H1 (cell line): ENCODE measurements at regions not wholly inside any gene's neighbourhood (a gene's known extent, or its start where the extent isn't known, plus 50 kb on each side); places are given as distances from the start of the nearest gene placed in this dataset.
"Not testable (repeated sequence)": the region's sequence is repeated elsewhere in the genome, so short reads cannot be mapped to it uniquely, and the experiment has no call there.

Experiments used
- CTCF ChIA-PET: fragments of 300-600 bp; sonication (Branson Sonifier 250); formaldehyde crosslinking; loops from one replicate; lab custom pipeline; 2021; ENCODE audit not compliant: partially characterized antibody; lab: Charles Lee
- POLR2A ChIA-PET: fragments of 300-600 bp; sonication (Branson Sonifier 250); formaldehyde crosslinking; loops from one replicate; lab custom pipeline; 2021; ENCODE audit warnings: inconsistent platforms; ENCODE audit not compliant: partially characterized antibody; lab: Charles Lee
- DNase-seq, 2 experiments: peaks; one replicate each; pipeline versions ENCODE4 v3.0.0 to v3.0.0-alpha.2; 2010 to 2022; ENCODE audit warnings: low spot score in 2 of 2, low read depth in 1 of 2, mixed read lengths in 1 of 2
- FAIRE-seq: peaks from 2 replicates; lab custom pipeline; 2011; peaks lifted over from hg19 to GRCh38; lab: Jason Lieb, UNC
- H2AFZ ChIP-seq: 2 replicates; pipeline ENCODE4 v1.8.1; 2012; ENCODE audit warnings: low read length, inconsistent platforms
- H2AK5ac ChIP-seq: 2 replicates; pipeline ENCODE4 v1.6.1; 2013; ENCODE audit warnings: low read depth, low read length
- H2BK120ac ChIP-seq: replicated peaks from 2 replicates; pipeline ENCODE3; 2013; ENCODE audit warnings: low read depth, low read length, inconsistent platforms
- H2BK12ac ChIP-seq: 2 replicates; pipeline ENCODE4 v1.6.1; 2013; ENCODE audit warnings: low read depth, low read length
- H2BK15ac ChIP-seq: 2 replicates; pipeline ENCODE4 v1.6.1; 2013; ENCODE audit warnings: low read length
- H2BK20ac ChIP-seq: 2 replicates; pipeline ENCODE4 v1.6.1; 2013; ENCODE audit warnings: low read length
- H2BK5ac ChIP-seq: 2 replicates; pipeline ENCODE4 v1.6.1; 2013; ENCODE audit warnings: low read depth, low read length
- H3K14ac ChIP-seq: 2 replicates; pipeline ENCODE4 v1.6.1; 2013; ENCODE audit warnings: inconsistent platforms; ENCODE audit not compliant: insufficient read length
- H3K18ac ChIP-seq: 2 replicates; pipeline ENCODE4 v1.6.1; 2013; ENCODE audit warnings: low read length; ENCODE audit errors: extremely low read depth
- H3K23ac ChIP-seq: 2 replicates; pipeline ENCODE4 v1.6.1; 2013; ENCODE audit warnings: inconsistent platforms; ENCODE audit not compliant: insufficient read length
- H3K23me2 ChIP-seq: 2 replicates; pipeline ENCODE4 v1.6.1; 2013; ENCODE audit warnings: low read depth, low read length
- H3K27ac ChIP-seq: 2 replicates; pipeline ENCODE4 v1.6.1; 2011; ENCODE audit warnings: low read depth, low read length, inconsistent platforms
- H3K27me3 ChIP-seq, 4 experiments: replicated peaks in 1 of 4; 1 replicate in 1 of 4; 2 replicates in 3 of 4; pipeline versions ENCODE4 v1.6.1 to v1.8.1; 2011 to 2013; ENCODE audit warnings: low read length in 3 of 4, mild to moderate bottlenecking in 3 of 4, inconsistent platforms in 2 of 4, mixed read lengths in 2 of 4, moderate library complexity in 1 of 4; ENCODE audit not compliant: control insufficient read depth in 3 of 4, insufficient read depth in 3 of 4; ENCODE audit errors: extremely low read depth in 1 of 4
- H3K36me3 ChIP-seq, 4 experiments: 2 replicates each; pipeline versions ENCODE4 v1.6.1 to v1.8.1; 2011 to 2013; ENCODE audit warnings: mild to moderate bottlenecking in 4 of 4, low read length in 3 of 4, moderate library complexity in 2 of 4, control low read depth in 1 of 4, inconsistent platforms in 1 of 4; ENCODE audit not compliant: insufficient read depth in 4 of 4, control insufficient read depth in 2 of 4
- H3K4ac ChIP-seq: replicated peaks from 2 replicates; pipeline ENCODE3; 2013; ENCODE audit warnings: low read length, low read depth, mixed read lengths, inconsistent platforms; ENCODE audit not compliant: insufficient read length
- H3K4me1 ChIP-seq, 4 experiments: replicated peaks in 1 of 4; 1 replicate in 1 of 4; 2 replicates in 3 of 4; pipeline versions ENCODE4 v1.6.1 to v1.8.1; 2011 to 2013; ENCODE audit warnings: low read length in 3 of 4, inconsistent platforms in 2 of 4, mixed read lengths in 1 of 4; ENCODE audit not compliant: insufficient read depth in 4 of 4, control insufficient read depth in 3 of 4
- H3K4me2 ChIP-seq, 2 experiments: 2 replicates each; pipeline versions ENCODE4 v1.6.1 to v1.8.1; 2011 to 2013; ENCODE audit warnings: low read depth in 2 of 2, low read length in 2 of 2, control low read depth in 1 of 2, inconsistent platforms in 1 of 2, mild to moderate bottlenecking in 1 of 2; ENCODE audit not compliant: insufficient read depth in 1 of 2
- H3K4me3 ChIP-seq, 4 experiments: fragments of 200-600, 300-600 bp in 1 of 4; sonication (generic), shearing (Covaris generic), sonication (Bioruptor Twin) in 1 of 4; 2 replicates each; pipeline versions ENCODE4 v1.5.1 to v1.8.1; 2011 to 2016; ENCODE audit warnings: low read length in 4 of 4, low read depth in 3 of 4, control low read depth in 2 of 4, inconsistent platforms in 2 of 4, mild to moderate bottlenecking in 2 of 4, mixed read lengths in 1 of 4, moderate library complexity in 1 of 4; ENCODE audit not compliant: insufficient read depth in 2 of 4; ENCODE audit errors: extremely low read depth in 1 of 4
- H3K56ac ChIP-seq: replicated peaks from 2 replicates; pipeline ENCODE3; 2013; ENCODE audit warnings: low read depth, mild to moderate bottlenecking, mixed read lengths, low read length, inconsistent platforms; ENCODE audit not compliant: insufficient read length
- H3K79me1 ChIP-seq: 2 replicates; pipeline ENCODE4 v1.6.1; 2013; ENCODE audit warnings: low read depth, low read length, control low read depth
- H3K79me2 ChIP-seq, 2 experiments: 2 replicates each; pipeline versions ENCODE4 v1.6.1 to v1.8.1; 2012 to 2013; ENCODE audit warnings: low read length in 2 of 2, mild to moderate bottlenecking in 2 of 2, inconsistent platforms in 1 of 2; ENCODE audit not compliant: insufficient read depth in 2 of 2, control insufficient read depth in 1 of 2
- H3K9ac ChIP-seq, 4 experiments: replicated peaks in 1 of 4; 1 replicate in 1 of 4; 2 replicates in 3 of 4; pipeline versions ENCODE4 v1.6.1 to v1.8.1; 2011 to 2013; ENCODE audit warnings: low read depth in 3 of 4, low read length in 3 of 4, control low read depth in 2 of 4, mild to moderate bottlenecking in 2 of 4, moderate library complexity in 2 of 4, inconsistent platforms in 1 of 4; ENCODE audit errors: extremely low read depth in 1 of 4
- H3K9me3 ChIP-seq, 2 experiments: 2 replicates each; pipeline versions ENCODE4 v1.6.1 to v1.8.1; 2012 to 2013; ENCODE audit warnings: mild to moderate bottlenecking in 2 of 2, moderate library complexity in 2 of 2, control low read depth in 1 of 2, inconsistent platforms in 1 of 2, low read depth in 1 of 2, low read length in 1 of 2, mixed read lengths in 1 of 2; ENCODE audit not compliant: insufficient read depth in 2 of 2
- H4K20me1 ChIP-seq, 2 experiments: replicated peaks in 1 of 2; 2 replicates each; pipeline versions ENCODE3 to v1.8.1; 2011 to 2013; ENCODE audit warnings: inconsistent platforms in 2 of 2, low read length in 2 of 2, mild to moderate bottlenecking in 1 of 2; ENCODE audit not compliant: insufficient read depth in 2 of 2, control insufficient read depth in 1 of 2
- H4K5ac ChIP-seq: 2 replicates; pipeline ENCODE4 v1.6.1; 2013; ENCODE audit warnings: low read length, low read depth, mixed read lengths, inconsistent platforms; ENCODE audit not compliant: insufficient read length
- H4K8ac ChIP-seq: 2 replicates; pipeline ENCODE4 v1.8.0; 2013; ENCODE audit warnings: mild to moderate bottlenecking, moderate library complexity, low read length, inconsistent platforms; ENCODE audit not compliant: insufficient read depth; ENCODE audit errors: extremely low read depth
- H4K91ac ChIP-seq: replicated peaks from 2 replicates; pipeline ENCODE3; 2013; ENCODE audit warnings: low read length, mixed read lengths, inconsistent platforms; ENCODE audit not compliant: insufficient read length
- WGBS, 2 experiments: shearing (Covaris generic) in 1 of 2; methylation state at CpG; one replicate each; pipeline versions ENCODE4 v1.1.6 to v1.1.7; 2013 to 2015; ENCODE audit warnings: low lambda C conversion rate in 2 of 2, mixed read lengths in 2 of 2, inconsistent platforms in 1 of 2, low coverage in 1 of 2, missing lambda C conversion rate in 1 of 2; ENCODE audit not compliant: insufficient replicate concordance in 2 of 2, insufficient coverage in 1 of 2, insufficient read length in 1 of 2; ENCODE audit errors: extremely low coverage in 1 of 2, missing lambda C conversion rate in 1 of 2; 5-methylcytosine and 5-hydroxymethylcytosine counted together

DNA sequence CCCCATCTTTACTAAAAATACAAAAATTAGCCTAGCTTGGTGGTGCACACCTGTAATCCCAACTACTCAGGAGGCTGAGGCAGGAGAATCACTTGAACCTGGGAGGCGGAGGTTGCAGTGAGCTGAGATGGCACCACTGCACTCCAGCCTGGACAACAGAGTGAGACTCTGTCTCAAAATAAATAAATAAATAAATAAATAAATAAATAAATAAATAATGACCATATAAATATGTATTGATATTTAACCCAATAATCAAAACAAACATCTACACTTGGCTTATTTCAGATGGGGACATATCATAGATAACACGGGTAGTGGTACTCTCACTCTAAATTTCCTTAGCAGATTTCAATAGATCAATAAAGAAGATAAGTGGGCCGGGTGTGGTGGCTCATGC, 1923.7 kb upstream of the AGA start:
- H3K79me1 ChIP-seq, H3K4ac ChIP-seq, H3K23ac ChIP-seq, H2BK120ac ChIP-seq, H4K91ac ChIP-seq, POLR2A ChIA-PET, H2BK15ac ChIP-seq, H4K20me1 ChIP-seq, H2AK5ac ChIP-seq, H3K14ac ChIP-seq, H2BK5ac ChIP-seq, H3K23me2 ChIP-seq, H3K18ac ChIP-seq, H3K9ac ChIP-seq, DNase-seq, H4K8ac ChIP-seq, H3K36me3 ChIP-seq, FAIRE-seq, H3K4me1 ChIP-seq, H3K4me2 ChIP-seq, H3K79me2 ChIP-seq, H3K27me3 ChIP-seq, CTCF ChIA-PET, H2BK12ac ChIP-seq, H3K9me3 ChIP-seq, H3K27ac ChIP-seq, H4K5ac ChIP-seq, H2BK20ac ChIP-seq, H2AFZ ChIP-seq, H3K4me3 ChIP-seq, H3K56ac ChIP-seq: not testable (repeated sequence)
- WGBS, 2 experiments: 97% methylated on average over 3 of the region's 3 CpGs; no CpG with 5 or more reads in 1 of the 2 experiments
